A673 (cell line): ENCODE measurements at regions not wholly inside any gene's neighbourhood (a gene's known extent, or its start where the extent isn't known, plus 50 kb on each side); places are given as distances from the start of the nearest gene placed in this dataset.

Source experiments
- BruUV-seq: library from RNA; stranded (reverse); fragments of 400-500 nt; replicated peaks from 2 replicates; lab custom pipeline; 2021; lab: Mats Ljungman, UMichigan
- CTCF ChIA-PET: fragments of 300-600 bp; sonication (Branson Sonifier 250); formaldehyde crosslinking; loops from one replicate; lab custom pipeline; 2022; ENCODE audit warnings: antibody characterized with exemption; lab: Charles Lee
- POLR2A ChIA-PET: fragments of 300-600 bp; sonication (Branson Sonifier 250); formaldehyde crosslinking; loops from one replicate; lab custom pipeline; 2022; ENCODE audit warnings: antibody characterized with exemption; ENCODE audit not compliant: low non-redundant PET; lab: Charles Lee
- DNase-seq: peaks from one replicate; pipeline ENCODE4 v3.0.0-alpha.2; 2015; ENCODE audit warnings: low spot score
- H3K27ac ChIP-seq: fragments of 200-600 bp; sonication (generic); 2 replicates; pipeline ENCODE4 v1.5.1; 2016; ENCODE audit warnings: mixed run types, low read depth, mild to moderate bottlenecking, mixed read lengths, antibody characterized with exemption, low read length; ENCODE audit not compliant: poor library complexity, severe bottlenecking
- H3K27me3 ChIP-seq: fragments of 200-600 bp; sonication (generic); replicated peaks from 2 replicates; pipeline ENCODE4 v1.6.1; 2017; ENCODE audit warnings: mixed run types, low read depth, mild to moderate bottlenecking, mixed read lengths, antibody characterized with exemption, low read length; ENCODE audit not compliant: insufficient read depth, poor library complexity
- H3K36me3 ChIP-seq: fragments of 200-600 bp; sonication (generic); 2 replicates; pipeline ENCODE4 v1.6.1; 2016; ENCODE audit warnings: mixed run types, mild to moderate bottlenecking, mixed read lengths, antibody characterized with exemption, low read length; ENCODE audit not compliant: insufficient read depth, poor library complexity, severe bottlenecking
- H3K4me1 ChIP-seq: fragments of 200-600 bp; sonication (generic); 2 replicates; pipeline ENCODE4 v1.6.1; 2017; ENCODE audit warnings: mixed run types, mild to moderate bottlenecking, mixed read lengths, antibody characterized with exemption, low read length; ENCODE audit not compliant: insufficient read depth, poor library complexity, severe bottlenecking
- H3K4me3 ChIP-seq: fragments of 200-600 bp; sonication (generic); 2 replicates; pipeline ENCODE4 v1.5.1; 2016; ENCODE audit warnings: low read depth, mixed run types, mild to moderate bottlenecking, mixed read lengths, low read length; ENCODE audit not compliant: poor library complexity, severe bottlenecking
- H3K9me3 ChIP-seq: fragments of 200-600 bp; sonication (generic); 2 replicates; pipeline ENCODE4 v1.6.1; 2016; ENCODE audit warnings: mixed run types, low read depth, mild to moderate bottlenecking, mixed read lengths, antibody characterized with exemption, low read length; ENCODE audit not compliant: poor library complexity, severe bottlenecking
- CTCF ChIP-seq: fragments of 300-800, 200-600 bp; sonication (generic); conservative IDR thresholded peaks from 2 replicates; pipeline ENCODE4 v1.5.1; 2017; ENCODE audit warnings: low read depth, mild to moderate bottlenecking, antibody characterized with exemption, low read length, moderate library complexity, mixed read lengths
- EZH2 ChIP-seq: fragments of 200-600 bp; sonication (generic); IDR thresholded peaks from 2 replicates; pipeline ENCODE4 v1.6.1; 2017; ENCODE audit warnings: borderline replicate concordance, low read depth, mild to moderate bottlenecking, mixed read lengths, antibody characterized with exemption, low read length; ENCODE audit not compliant: poor library complexity, severe bottlenecking
- intact Hi-C: fragments of 100-400 bp; cut with micrococcal nuclease; formaldehyde crosslinking; loops from one replicate; pipeline ENCODE4 v1.10.0; 2022; ENCODE audit not compliant: unreplicated experiment

- H3K4me1 ChIP-seq = no peaks in the 10 kb centered on the region
- ChIA-PET CTCF (no interaction called here), POLR2A (no interaction called here)
- DNase-seq = no peak
- TF ChIP-seq CTCF (no peak), EZH2 (no peak)
- BruUV-seq = no TSS peak
- H3K9me3 ChIP-seq = no peaks in the 10 kb centered on the region
- no peaks in the 10 kb centered on the region for H3K27me3 ChIP-seq
- no peaks in the 10 kb centered on the region for H3K36me3 ChIP-seq
- intact Hi-C loops = no loop called here
- H3K27ac ChIP-seq = no peak overlapping the region
- no peak overlapping the region for H3K4me3 ChIP-seq
Measured at GRCh38 chr18:10047237-10047636, 133.4 kb downstream of the VAPA start.

DNA sequence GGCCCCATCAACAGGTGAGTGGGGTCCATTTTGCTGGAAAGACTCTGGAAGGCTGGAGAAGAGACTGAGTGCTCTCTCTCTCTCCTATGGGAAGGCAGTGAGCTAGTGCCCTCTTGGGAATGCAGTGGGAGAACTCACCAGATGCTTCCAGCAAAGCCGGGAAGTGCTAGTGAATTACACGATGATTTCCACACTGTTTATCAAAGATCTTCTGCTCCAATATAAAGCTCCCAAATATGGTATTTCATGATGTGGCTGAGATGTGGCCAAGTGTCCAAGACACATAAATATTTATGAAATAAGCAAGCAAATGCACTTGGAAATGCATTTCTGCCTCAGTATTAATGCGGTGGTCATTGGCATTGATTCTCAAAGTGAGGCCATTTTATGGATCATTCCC is 135.9 kb downstream of the VAPA start:
- no peaks in the 10 kb centered on the region for H3K4me1 ChIP-seq
- H3K27me3 ChIP-seq = no peaks in the 10 kb centered on the region
- no peak overlapping the region for H3K4me3 ChIP-seq
- no TSS peak for BruUV-seq
- no peak overlapping the region for H3K27ac ChIP-seq
- POLR2A ChIA-PET = no interaction called here
- TF ChIP-seq EZH2 (no peak), CTCF (no peak)
- no peaks in the 10 kb centered on the region for H3K36me3 ChIP-seq
- intact Hi-C loops = no loop called here
- H3K9me3 ChIP-seq = no peaks in the 10 kb centered on the region
- DNase-seq = no peak
- CTCF ChIA-PET = no interaction called here

DNA sequence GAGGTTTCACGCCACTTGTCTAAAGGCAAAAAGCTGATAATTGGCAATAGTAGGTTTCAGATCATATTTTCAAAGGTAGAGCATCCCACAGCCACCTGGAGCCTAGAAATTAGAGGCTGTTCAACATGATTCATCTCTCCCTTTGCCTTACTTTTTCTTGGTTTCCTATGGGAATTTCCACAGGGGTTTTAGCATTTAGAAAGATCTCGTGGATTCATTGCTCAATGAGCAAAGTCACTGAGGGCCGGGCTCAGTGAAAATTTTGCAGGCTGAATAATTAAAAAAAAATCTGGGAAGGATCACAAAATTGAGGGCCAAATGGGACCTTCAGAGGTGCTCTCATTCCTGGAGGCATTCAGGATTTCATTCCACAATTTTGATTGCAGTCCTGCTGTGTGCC is 137.1 kb downstream of the VAPA start:
- intact Hi-C loops = no loop called here
- Histone ChIP-seq H3K27ac (no peak overlapping the region), H3K4me3 (no peak overlapping the region), H3K9me3 (no peaks in the 10 kb centered on the region), H3K27me3 (no peaks in the 10 kb centered on the region), H3K36me3 (no peaks in the 10 kb centered on the region), H3K4me1 (no peaks in the 10 kb centered on the region)
- no peak for DNase-seq
- CTCF ChIA-PET = no interaction called here
- POLR2A ChIA-PET = no interaction called here
- BruUV-seq = no TSS peak
- TF ChIP-seq CTCF = no peak
- no peak for TF ChIP-seq EZH2
